Nephron progenitor cell (in vitro differentiated cells): ENCODE measurements at regions not wholly inside any gene's neighbourhood (a gene's known extent, or its start where the extent isn't known, plus 50 kb on each side); places are given as distances from the start of the nearest gene placed in this dataset.

Experiments used
- DNase-seq: peaks from one replicate; pipeline ENCODE4 v3.0.0; 2021
- H3K27ac Mint-ChIP-seq: 2 replicates; pipeline ENCODE4 v1.8.0; 2021; ENCODE audit warnings: mild to moderate bottlenecking, moderate library complexity, mixed read lengths
- H3K27me3 Mint-ChIP-seq: 2 replicates; pipeline ENCODE4 v1.8.0; 2021; ENCODE audit warnings: mild to moderate bottlenecking, low read depth, mixed read lengths; ENCODE audit not compliant: poor library complexity
- H3K36me3 Mint-ChIP-seq: 2 replicates; pipeline ENCODE4 v1.8.0; 2021; ENCODE audit warnings: low read depth, mixed read lengths
- H3K4me1 Mint-ChIP-seq: 2 replicates; pipeline ENCODE4 v1.8.0; 2021; ENCODE audit warnings: mixed read lengths
- H3K4me3 Mint-ChIP-seq: 2 replicates; pipeline ENCODE4 v1.8.0; 2021; ENCODE audit warnings: mild to moderate bottlenecking, moderate library complexity, mixed read lengths
- H3K9me3 Mint-ChIP-seq: 2 replicates; pipeline ENCODE4 v1.8.0; 2021; ENCODE audit warnings: mild to moderate bottlenecking, moderate library complexity, mixed read lengths
- TF ChIP-seq, protein P1 (sequence below): fragments of 200-600 bp; sonication (generic); IDR thresholded peaks from 2 replicates; pipeline ENCODE4 v1.5.0; 2021; ENCODE audit warnings: antibody characterized with exemption

DNA sequence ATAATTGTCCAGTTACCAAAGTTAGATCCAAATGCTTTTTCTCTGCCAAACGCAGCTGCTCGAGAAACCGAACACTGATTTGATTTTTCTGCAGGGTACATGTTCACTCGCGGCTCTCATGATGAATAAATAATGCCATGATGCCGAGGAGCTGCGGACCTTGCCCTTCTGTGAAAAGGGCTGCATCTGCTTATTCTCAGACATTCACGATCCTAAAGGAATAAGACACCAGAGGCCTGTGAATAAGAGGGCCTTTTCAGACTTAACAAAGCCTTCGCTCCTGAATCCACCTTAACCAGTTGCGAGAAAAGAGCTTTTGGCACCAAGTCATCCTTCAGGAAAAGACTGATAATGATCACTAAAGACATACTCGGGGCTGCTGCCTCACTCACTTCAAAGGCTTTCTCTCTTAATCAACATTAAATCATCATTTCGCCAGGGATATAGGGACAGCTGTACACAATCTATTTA is 147.5 kb downstream of the FBXO8 start:
- no peak overlapping the region for H3K4me3 Mint-ChIP-seq
- H3K27ac Mint-ChIP-seq = no peak overlapping the region
- TF ChIP-seq, protein P1, sequence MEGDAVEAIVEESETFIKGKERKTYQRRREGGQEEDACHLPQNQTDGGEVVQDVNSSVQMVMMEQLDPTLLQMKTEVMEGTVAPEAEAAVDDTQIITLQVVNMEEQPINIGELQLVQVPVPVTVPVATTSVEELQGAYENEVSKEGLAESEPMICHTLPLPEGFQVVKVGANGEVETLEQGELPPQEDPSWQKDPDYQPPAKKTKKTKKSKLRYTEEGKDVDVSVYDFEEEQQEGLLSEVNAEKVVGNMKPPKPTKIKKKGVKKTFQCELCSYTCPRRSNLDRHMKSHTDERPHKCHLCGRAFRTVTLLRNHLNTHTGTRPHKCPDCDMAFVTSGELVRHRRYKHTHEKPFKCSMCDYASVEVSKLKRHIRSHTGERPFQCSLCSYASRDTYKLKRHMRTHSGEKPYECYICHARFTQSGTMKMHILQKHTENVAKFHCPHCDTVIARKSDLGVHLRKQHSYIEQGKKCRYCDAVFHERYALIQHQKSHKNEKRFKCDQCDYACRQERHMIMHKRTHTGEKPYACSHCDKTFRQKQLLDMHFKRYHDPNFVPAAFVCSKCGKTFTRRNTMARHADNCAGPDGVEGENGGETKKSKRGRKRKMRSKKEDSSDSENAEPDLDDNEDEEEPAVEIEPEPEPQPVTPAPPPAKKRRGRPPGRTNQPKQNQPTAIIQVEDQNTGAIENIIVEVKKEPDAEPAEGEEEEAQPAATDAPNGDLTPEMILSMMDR = no peak
- peaks cover 13% of the 10 kb centered on the region for H3K27me3 Mint-ChIP-seq
- no peaks in the 10 kb centered on the region for H3K4me1 Mint-ChIP-seq
- DNase-seq = no peak
- no peaks in the 10 kb centered on the region for H3K9me3 Mint-ChIP-seq
- no peaks in the 10 kb centered on the region for H3K36me3 Mint-ChIP-seq

DNA sequence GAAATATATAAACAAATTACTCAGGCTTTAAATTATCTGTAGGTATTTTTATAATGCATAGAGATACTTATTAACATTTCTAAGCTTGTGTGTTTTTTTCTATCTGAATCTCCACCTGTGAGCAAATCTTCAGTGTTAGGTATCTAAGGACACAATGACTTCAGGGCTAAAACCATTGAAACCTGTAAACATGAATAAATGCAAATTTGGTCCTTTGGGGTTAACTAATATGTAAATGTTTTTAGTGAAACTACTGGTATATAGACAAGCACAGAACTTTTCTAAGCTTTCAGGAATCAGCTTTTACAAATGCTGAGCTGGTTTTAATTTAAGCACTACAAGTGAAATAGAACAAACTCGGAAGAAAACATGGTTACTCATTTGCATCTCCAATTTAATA is 147.9 kb downstream of the FBXO8 start:
- DNase-seq = no peak
- H3K4me3 Mint-ChIP-seq = no peak overlapping the region
- TF ChIP-seq, protein P1 = no peak
- H3K36me3 Mint-ChIP-seq = no peaks in the 10 kb centered on the region
- H3K9me3 Mint-ChIP-seq = no peaks in the 10 kb centered on the region
- H3K27me3 Mint-ChIP-seq = peaks cover 13% of the 10 kb centered on the region
- no peak overlapping the region for H3K27ac Mint-ChIP-seq
- no peaks in the 10 kb centered on the region for H3K4me1 Mint-ChIP-seq

DNA sequence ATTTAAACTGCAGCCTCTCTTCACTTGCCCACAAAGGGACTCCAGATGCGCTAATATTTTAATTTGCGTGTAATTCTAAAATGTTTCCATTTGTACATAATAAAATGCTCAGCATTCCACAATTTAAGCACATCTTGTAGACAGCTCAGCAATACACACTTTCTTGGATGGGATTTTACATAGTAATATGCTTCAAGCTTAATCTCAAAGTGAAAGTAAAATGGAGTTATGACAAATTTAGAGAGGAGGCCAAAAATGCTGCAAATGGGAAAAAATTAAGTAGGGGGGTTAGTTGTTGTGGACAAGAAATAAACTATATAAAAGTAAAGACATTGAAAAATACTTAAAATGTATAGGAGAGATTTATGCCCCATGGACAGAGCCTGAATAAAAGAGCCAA is 149.1 kb downstream of the FBXO8 start:
- Mint-ChIP-seq H3K27ac (no peak overlapping the region), H3K36me3 (no peaks in the 10 kb centered on the region), H3K9me3 (no peaks in the 10 kb centered on the region), H3K4me3 (no peak overlapping the region), H3K4me1 (no peaks in the 10 kb centered on the region), H3K27me3 (peaks cover 21% of the 10 kb centered on the region)
- DNase-seq = no peak
- TF ChIP-seq, protein P1 = no peak

DNA sequence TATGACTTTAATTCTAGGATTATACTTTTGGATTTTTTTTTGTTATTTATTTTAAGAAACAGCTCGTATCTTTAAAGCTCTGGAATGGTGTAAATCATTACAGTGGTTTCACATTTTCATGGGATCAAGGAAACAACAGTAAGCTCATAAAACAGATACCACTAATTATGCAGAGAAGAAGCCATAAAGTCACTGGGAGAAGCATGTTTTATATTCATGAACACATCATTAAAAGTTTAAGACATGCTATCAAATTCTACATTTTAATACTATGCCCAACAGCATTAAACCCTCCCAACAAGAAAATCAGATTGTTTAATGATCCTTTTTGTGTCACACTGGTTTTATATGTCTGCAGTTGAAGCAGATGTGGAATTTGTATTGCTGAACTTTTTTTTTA is 149.9 kb downstream of the FBXO8 start:
- H3K27ac Mint-ChIP-seq = no peak overlapping the region
- no peaks in the 10 kb centered on the region for H3K4me1 Mint-ChIP-seq
- no peaks in the 10 kb centered on the region for H3K36me3 Mint-ChIP-seq
- no peak overlapping the region for H3K4me3 Mint-ChIP-seq
- TF ChIP-seq, protein P1 = no peak
- no peak for DNase-seq
- no peaks in the 10 kb centered on the region for H3K9me3 Mint-ChIP-seq
- H3K27me3 Mint-ChIP-seq = peaks cover 22% of the 10 kb centered on the region

DNA sequence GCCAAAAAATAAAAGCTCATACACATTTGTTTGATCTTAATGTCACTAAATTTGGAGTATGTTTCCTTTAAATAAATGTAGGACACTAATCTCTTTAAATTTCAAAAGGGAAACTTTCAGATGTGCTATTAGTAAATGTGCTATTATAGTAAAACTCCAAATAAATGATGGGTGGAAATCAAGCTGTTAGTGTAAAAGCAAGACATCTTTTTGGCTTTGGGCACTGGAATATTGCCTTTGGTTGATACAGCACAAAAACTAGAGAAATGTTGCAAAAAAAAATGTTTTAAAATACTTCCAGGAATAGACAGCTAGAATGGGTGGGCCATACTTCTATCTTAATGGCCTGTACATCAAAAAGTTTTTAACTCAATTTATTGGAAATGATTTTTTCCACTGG is 151.6 kb downstream of the FBXO8 start:
- no peak overlapping the region for H3K4me3 Mint-ChIP-seq
- H3K27ac Mint-ChIP-seq = no peak overlapping the region
- H3K27me3 Mint-ChIP-seq = peaks cover 33% of the 10 kb centered on the region
- no peaks in the 10 kb centered on the region for H3K9me3 Mint-ChIP-seq
- H3K36me3 Mint-ChIP-seq = no peaks in the 10 kb centered on the region
- no peak for DNase-seq
- H3K4me1 Mint-ChIP-seq = no peaks in the 10 kb centered on the region
- TF ChIP-seq, protein P1 = no peak

DNA sequence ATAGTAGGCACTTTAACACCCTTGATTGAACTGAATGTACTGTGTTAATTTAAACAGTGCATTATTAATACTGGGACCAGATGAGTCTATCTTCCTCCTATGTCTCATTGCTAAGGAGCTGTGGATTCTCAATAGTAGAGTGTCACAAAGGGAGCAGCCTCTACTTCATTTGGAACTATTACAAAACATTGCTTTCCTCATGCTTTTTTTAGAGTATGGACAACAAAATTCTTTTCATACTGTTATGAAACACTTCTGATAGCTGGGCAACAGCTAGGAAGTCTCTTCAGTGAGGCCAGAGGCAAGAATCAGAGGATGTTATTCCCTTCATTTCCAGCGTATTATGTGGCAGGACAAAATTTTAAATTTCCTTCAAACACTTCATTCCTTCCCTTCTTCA is 160.8 kb downstream of the FBXO8 start:
- H3K4me1 Mint-ChIP-seq = peaks cover 20% of the 10 kb centered on the region
- H3K9me3 Mint-ChIP-seq = no peaks in the 10 kb centered on the region
- no peak overlapping the region for H3K27ac Mint-ChIP-seq
- TF ChIP-seq, protein P1 = no peak
- DNase-seq = no peak
- no peaks in the 10 kb centered on the region for H3K36me3 Mint-ChIP-seq
- no peak overlapping the region for H3K4me3 Mint-ChIP-seq
- H3K27me3 Mint-ChIP-seq = peaks cover 64% of the 10 kb centered on the region
